ENCODE measurements at regions not wholly inside any gene's neighbourhood (a gene's known extent, or its start where the extent isn't known, plus 50 kb on each side); places are given as distances from the start of the nearest gene placed in this dataset.

- no peak for TF ChIP-seq FOXP2 (optimal IDR thresholded peaks at IDR 0.05; ENCODE audit: borderline replicate concordance, extremely low read depth, extremely low read length, insufficient read depth)
- no peak for TF ChIP-seq SIN3A (IDR thresholded peaks at IDR 0.05; ENCODE audit: borderline replicate concordance, insufficient read depth, low read length)
- TF ChIP-seq POLR2AphosphoS5 (IDR thresholded peaks at IDR 0.05; ENCODE audit: low read depth, low read length), result no peak
- TF ChIP-seq REST (IDR thresholded peaks at IDR 0.05; ENCODE audit: insufficient read depth in 1 of 2, low read depth in 2 of 2, low read length in 2 of 2), result no peak
- TF ChIP-seq TAF1 (IDR thresholded peaks at IDR 0.05; ENCODE audit: borderline replicate concordance, insufficient read depth, low read length), result no peak
Observed at GRCh38 chr7:46279290-46279689, 358.2 kb upstream of the IGFBP3 start.

- no peak for TF ChIP-seq FOXP2 (optimal IDR thresholded peaks at IDR 0.05; ENCODE audit: borderline replicate concordance, extremely low read depth, extremely low read length, insufficient read depth)
Observed at GRCh38 chr7:46264646-46265045, 343.6 kb upstream of the IGFBP3 start.

GRCh38 chr7:46259947-46260346, 338.9 kb upstream of the IGFBP3 start:
- no peak for TF ChIP-seq FOXP2 (optimal IDR thresholded peaks at IDR 0.05; ENCODE audit: borderline replicate concordance, extremely low read depth, extremely low read length, insufficient read depth)
- no peak for TF ChIP-seq POLR2AphosphoS5 (IDR thresholded peaks at IDR 0.05; ENCODE audit: low read depth, low read length)
- no peak for TF ChIP-seq REST (IDR thresholded peaks at IDR 0.05; ENCODE audit: insufficient read depth in 1 of 2, low read depth in 2 of 2, low read length in 2 of 2)
- TF ChIP-seq TAF1 (IDR thresholded peaks at IDR 0.05; ENCODE audit: borderline replicate concordance, insufficient read depth, low read length), result no peak
- TF ChIP-seq SIN3A (IDR thresholded peaks at IDR 0.05; ENCODE audit: borderline replicate concordance, insufficient read depth, low read length), result no peak

GRCh38 chr7:46257761-46258448, 336.8 kb upstream of the IGFBP3 start:
- no peak for TF ChIP-seq SIN3A (IDR thresholded peaks at IDR 0.05; ENCODE audit: borderline replicate concordance, insufficient read depth, low read length)
- no peak for TF ChIP-seq POLR2AphosphoS5 (IDR thresholded peaks at IDR 0.05; ENCODE audit: low read depth, low read length)
- TF ChIP-seq TAF1 (IDR thresholded peaks at IDR 0.05; ENCODE audit: borderline replicate concordance, insufficient read depth, low read length), result no peak
- TF ChIP-seq FOXP2 (optimal IDR thresholded peaks at IDR 0.05; ENCODE audit: borderline replicate concordance, extremely low read depth, extremely low read length, insufficient read depth), result no peak
- no peak for TF ChIP-seq REST (IDR thresholded peaks at IDR 0.05; ENCODE audit: insufficient read depth in 1 of 2, low read depth in 2 of 2, low read length in 2 of 2)

- TF ChIP-seq POLR2AphosphoS5 (IDR thresholded peaks at IDR 0.05; ENCODE audit: low read depth, low read length) (no peak), SIN3A (IDR thresholded peaks at IDR 0.05; ENCODE audit: borderline replicate concordance, insufficient read depth, low read length) (no peak), REST (IDR thresholded peaks at IDR 0.05; ENCODE audit: insufficient read depth in 1 of 2, low read depth in 2 of 2, low read length in 2 of 2) (no peak), FOXP2 (optimal IDR thresholded peaks at IDR 0.05; ENCODE audit: borderline replicate concordance, extremely low read depth, extremely low read length, insufficient read depth) (no peak), TAF1 (IDR thresholded peaks at IDR 0.05; ENCODE audit: borderline replicate concordance, insufficient read depth, low read length) (no peak)
Observed at GRCh38 chr7:46256870-46257661, 336.0 kb upstream of the IGFBP3 start.
